GM19324 (cell line): ENCODE measurements at regions not wholly inside any gene's neighbourhood (a gene's known extent, or its start where the extent isn't known, plus 50 kb on each side); places are given as distances from the start of the nearest gene placed in this dataset.

Experiments
- ATAC-seq: cut with Tn5 transposase; IDR thresholded peaks from one replicate; pipeline ENCODE4 v1.9.1; 2021; ENCODE audit warnings: mild to moderate bottlenecking, moderate library complexity; ENCODE audit not compliant: unreplicated experiment, low FRiP score

- no peak for ATAC-seq
Observed at GRCh38 chr3:106620646-106621045, 751.8 kb upstream of the CBLB start.

- ATAC-seq, result no peak
Observed at GRCh38 chr3:106624154-106624553, 753.1 kb upstream of the CCDC54 start.

GRCh38 chr3:106628407-106628806 is 748.8 kb upstream of the CCDC54 start:
- ATAC-seq, result no peak

GRCh38 chr3:106629215-106629832 is 747.9 kb upstream of the CCDC54 start:
- ATAC-seq, result peak; percentile 97

- ATAC-seq, result no peak
Observed at GRCh38 chr3:106631373-106632108, 745.7 kb upstream of the CCDC54 start.

- ATAC-seq, result peak; percentile 68
Observed at GRCh38 chr3:106635271-106635670, 742.0 kb upstream of the CCDC54 start.

GRCh38 chr3:106635826-106636225 is 741.4 kb upstream of the CCDC54 start:
- no peak for ATAC-seq

GRCh38 chr3:106640353-106640752 is 736.9 kb upstream of the CCDC54 start:
- ATAC-seq, result no peak

GRCh38 chr3:106642161-106642560 is 735.1 kb upstream of the CCDC54 start:
- ATAC-seq, result no peak

GRCh38 chr3:106643684-106644161 is 733.5 kb upstream of the CCDC54 start:
- ATAC-seq, result no peak

GRCh38 chr3:106673926-106674569 is 703.2 kb upstream of the CCDC54 start:
- ATAC-seq, result no peak

- ATAC-seq, result no peak
Observed at GRCh38 chr3:106675451-106675850, 701.8 kb upstream of the CCDC54 start.

GRCh38 chr3:106678657-106679390 is 698.4 kb upstream of the CCDC54 start:
- ATAC-seq, result no peak

GRCh38 chr3:106683953-106684620 is 693.2 kb upstream of the CCDC54 start:
- ATAC-seq, result no peak

- ATAC-seq, result no peak
Observed at GRCh38 chr3:106685745-106686144, 691.5 kb upstream of the CCDC54 start.

GRCh38 chr3:106687905-106688304 is 689.3 kb upstream of the CCDC54 start:
- no peak for ATAC-seq

- ATAC-seq, result no peak
Observed at GRCh38 chr3:106688464-106688863, 688.8 kb upstream of the CCDC54 start.

GRCh38 chr3:106691476-106691875 is 685.8 kb upstream of the CCDC54 start:
- ATAC-seq, result no peak

- no peak for ATAC-seq
Observed at GRCh38 chr3:106692624-106693023, 684.6 kb upstream of the CCDC54 start.

- ATAC-seq, result no peak
Observed at GRCh38 chr3:106699122-106699521, 678.1 kb upstream of the CCDC54 start.
